H1 (cell line): ENCODE measurements at regions not wholly inside any gene's neighbourhood (a gene's known extent, or its start where the extent isn't known, plus 50 kb on each side); places are given as distances from the start of the nearest gene placed in this dataset.

Experiments
- CTCF ChIA-PET: fragments of 300-600 bp; sonication (Branson Sonifier 250); formaldehyde crosslinking; loops from one replicate; lab custom pipeline; 2021; ENCODE audit not compliant: partially characterized antibody; lab: Charles Lee
- POLR2A ChIA-PET: fragments of 300-600 bp; sonication (Branson Sonifier 250); formaldehyde crosslinking; loops from one replicate; lab custom pipeline; 2021; ENCODE audit warnings: inconsistent platforms; ENCODE audit not compliant: partially characterized antibody; lab: Charles Lee
- DNase-seq, 2 experiments: peaks; one replicate each; pipeline versions ENCODE4 v3.0.0 to v3.0.0-alpha.2; 2010 to 2022; ENCODE audit warnings: low spot score in 2 of 2, low read depth in 1 of 2, mixed read lengths in 1 of 2
- FAIRE-seq: peaks from 2 replicates; lab custom pipeline; 2011; peaks lifted over from hg19 to GRCh38; lab: Jason Lieb, UNC
- H2AFZ ChIP-seq: 2 replicates; pipeline ENCODE4 v1.8.1; 2012; ENCODE audit warnings: low read length, inconsistent platforms
- H2AK5ac ChIP-seq: 2 replicates; pipeline ENCODE4 v1.6.1; 2013; ENCODE audit warnings: low read depth, low read length
- H2BK120ac ChIP-seq: replicated peaks from 2 replicates; pipeline ENCODE3; 2013; ENCODE audit warnings: low read depth, low read length, inconsistent platforms
- H2BK12ac ChIP-seq: 2 replicates; pipeline ENCODE4 v1.6.1; 2013; ENCODE audit warnings: low read depth, low read length
- H2BK15ac ChIP-seq: 2 replicates; pipeline ENCODE4 v1.6.1; 2013; ENCODE audit warnings: low read length
- H2BK20ac ChIP-seq: 2 replicates; pipeline ENCODE4 v1.6.1; 2013; ENCODE audit warnings: low read length
- H2BK5ac ChIP-seq: 2 replicates; pipeline ENCODE4 v1.6.1; 2013; ENCODE audit warnings: low read depth, low read length
- H3K14ac ChIP-seq: 2 replicates; pipeline ENCODE4 v1.6.1; 2013; ENCODE audit warnings: inconsistent platforms; ENCODE audit not compliant: insufficient read length
- H3K18ac ChIP-seq: 2 replicates; pipeline ENCODE4 v1.6.1; 2013; ENCODE audit warnings: low read length; ENCODE audit errors: extremely low read depth
- H3K23ac ChIP-seq: 2 replicates; pipeline ENCODE4 v1.6.1; 2013; ENCODE audit warnings: inconsistent platforms; ENCODE audit not compliant: insufficient read length
- H3K23me2 ChIP-seq: 2 replicates; pipeline ENCODE4 v1.6.1; 2013; ENCODE audit warnings: low read depth, low read length
- H3K27ac ChIP-seq: 2 replicates; pipeline ENCODE4 v1.6.1; 2011; ENCODE audit warnings: low read depth, low read length, inconsistent platforms
- H3K27me3 ChIP-seq, 4 experiments: replicated peaks in 1 of 4; 1 replicate in 1 of 4; 2 replicates in 3 of 4; pipeline versions ENCODE4 v1.6.1 to v1.8.1; 2011 to 2013; ENCODE audit warnings: low read length in 3 of 4, mild to moderate bottlenecking in 3 of 4, inconsistent platforms in 2 of 4, mixed read lengths in 2 of 4, moderate library complexity in 1 of 4; ENCODE audit not compliant: control insufficient read depth in 3 of 4, insufficient read depth in 3 of 4; ENCODE audit errors: extremely low read depth in 1 of 4
- H3K36me3 ChIP-seq, 4 experiments: 2 replicates each; pipeline versions ENCODE4 v1.6.1 to v1.8.1; 2011 to 2013; ENCODE audit warnings: mild to moderate bottlenecking in 4 of 4, low read length in 3 of 4, moderate library complexity in 2 of 4, control low read depth in 1 of 4, inconsistent platforms in 1 of 4; ENCODE audit not compliant: insufficient read depth in 4 of 4, control insufficient read depth in 2 of 4
- H3K4ac ChIP-seq: replicated peaks from 2 replicates; pipeline ENCODE3; 2013; ENCODE audit warnings: low read length, low read depth, mixed read lengths, inconsistent platforms; ENCODE audit not compliant: insufficient read length
- H3K4me1 ChIP-seq, 4 experiments: replicated peaks in 1 of 4; 1 replicate in 1 of 4; 2 replicates in 3 of 4; pipeline versions ENCODE4 v1.6.1 to v1.8.1; 2011 to 2013; ENCODE audit warnings: low read length in 3 of 4, inconsistent platforms in 2 of 4, mixed read lengths in 1 of 4; ENCODE audit not compliant: insufficient read depth in 4 of 4, control insufficient read depth in 3 of 4
- H3K4me2 ChIP-seq, 2 experiments: 2 replicates each; pipeline versions ENCODE4 v1.6.1 to v1.8.1; 2011 to 2013; ENCODE audit warnings: low read depth in 2 of 2, low read length in 2 of 2, control low read depth in 1 of 2, inconsistent platforms in 1 of 2, mild to moderate bottlenecking in 1 of 2; ENCODE audit not compliant: insufficient read depth in 1 of 2
- H3K4me3 ChIP-seq, 4 experiments: fragments of 200-600, 300-600 bp in 1 of 4; sonication (generic), shearing (Covaris generic), sonication (Bioruptor Twin) in 1 of 4; 2 replicates each; pipeline versions ENCODE4 v1.5.1 to v1.8.1; 2011 to 2016; ENCODE audit warnings: low read length in 4 of 4, low read depth in 3 of 4, control low read depth in 2 of 4, inconsistent platforms in 2 of 4, mild to moderate bottlenecking in 2 of 4, mixed read lengths in 1 of 4, moderate library complexity in 1 of 4; ENCODE audit not compliant: insufficient read depth in 2 of 4; ENCODE audit errors: extremely low read depth in 1 of 4
- H3K56ac ChIP-seq: replicated peaks from 2 replicates; pipeline ENCODE3; 2013; ENCODE audit warnings: low read depth, mild to moderate bottlenecking, mixed read lengths, low read length, inconsistent platforms; ENCODE audit not compliant: insufficient read length
- H3K79me1 ChIP-seq: 2 replicates; pipeline ENCODE4 v1.6.1; 2013; ENCODE audit warnings: low read depth, low read length, control low read depth
- H3K79me2 ChIP-seq, 2 experiments: 2 replicates each; pipeline versions ENCODE4 v1.6.1 to v1.8.1; 2012 to 2013; ENCODE audit warnings: low read length in 2 of 2, mild to moderate bottlenecking in 2 of 2, inconsistent platforms in 1 of 2; ENCODE audit not compliant: insufficient read depth in 2 of 2, control insufficient read depth in 1 of 2
- H3K9ac ChIP-seq, 4 experiments: replicated peaks in 1 of 4; 1 replicate in 1 of 4; 2 replicates in 3 of 4; pipeline versions ENCODE4 v1.6.1 to v1.8.1; 2011 to 2013; ENCODE audit warnings: low read depth in 3 of 4, low read length in 3 of 4, control low read depth in 2 of 4, mild to moderate bottlenecking in 2 of 4, moderate library complexity in 2 of 4, inconsistent platforms in 1 of 4; ENCODE audit errors: extremely low read depth in 1 of 4
- H3K9me3 ChIP-seq, 2 experiments: 2 replicates each; pipeline versions ENCODE4 v1.6.1 to v1.8.1; 2012 to 2013; ENCODE audit warnings: mild to moderate bottlenecking in 2 of 2, moderate library complexity in 2 of 2, control low read depth in 1 of 2, inconsistent platforms in 1 of 2, low read depth in 1 of 2, low read length in 1 of 2, mixed read lengths in 1 of 2; ENCODE audit not compliant: insufficient read depth in 2 of 2
- H4K20me1 ChIP-seq, 2 experiments: replicated peaks in 1 of 2; 2 replicates each; pipeline versions ENCODE3 to v1.8.1; 2011 to 2013; ENCODE audit warnings: inconsistent platforms in 2 of 2, low read length in 2 of 2, mild to moderate bottlenecking in 1 of 2; ENCODE audit not compliant: insufficient read depth in 2 of 2, control insufficient read depth in 1 of 2
- H4K5ac ChIP-seq: 2 replicates; pipeline ENCODE4 v1.6.1; 2013; ENCODE audit warnings: low read length, low read depth, mixed read lengths, inconsistent platforms; ENCODE audit not compliant: insufficient read length
- H4K8ac ChIP-seq: 2 replicates; pipeline ENCODE4 v1.8.0; 2013; ENCODE audit warnings: mild to moderate bottlenecking, moderate library complexity, low read length, inconsistent platforms; ENCODE audit not compliant: insufficient read depth; ENCODE audit errors: extremely low read depth
- H4K91ac ChIP-seq: replicated peaks from 2 replicates; pipeline ENCODE3; 2013; ENCODE audit warnings: low read length, mixed read lengths, inconsistent platforms; ENCODE audit not compliant: insufficient read length
- ATF3 ChIP-seq: IDR thresholded peaks from 2 replicates; pipeline ENCODE4 v1.6.1; 2011; ENCODE audit warnings: low read depth, mild to moderate bottlenecking, low read length; ENCODE audit not compliant: insufficient read depth
- CEBPB ChIP-seq: IDR thresholded peaks from 2 replicates; pipeline ENCODE4 v1.6.1; 2012; ENCODE audit warnings: low read depth, low read length
- CHD1 ChIP-seq: IDR thresholded peaks from 2 replicates; pipeline ENCODE4 v1.6.1; 2012; ENCODE audit warnings: low read depth, low read length, improper control_type of control experiment
- EGR1 ChIP-seq: IDR thresholded peaks from 2 replicates; pipeline ENCODE4 v1.6.1; 2011; ENCODE audit warnings: low read depth, low read length, borderline replicate concordance
- POLR2A ChIP-seq, 2 experiments: IDR thresholded peaks; 1 replicate in 1 of 2; 2 replicates in 1 of 2; pipeline ENCODE4 v1.6.1; 2011; ENCODE audit warnings: low read depth in 2 of 2, low read length in 2 of 2, mild to moderate bottlenecking in 2 of 2; ENCODE audit errors: control extremely low read depth in 1 of 2
- SIRT6 ChIP-seq: IDR thresholded peaks from one replicate; pipeline ENCODE4 v1.7.1; 2012; ENCODE audit warnings: low read length, inconsistent platforms
- TBP ChIP-seq: IDR thresholded peaks from 2 replicates; pipeline ENCODE4 v1.6.1; 2011; ENCODE audit warnings: low read depth, low read length, improper control_type of control experiment
- TEAD4 ChIP-seq: IDR thresholded peaks from 2 replicates; pipeline ENCODE4 v1.6.1; 2012; ENCODE audit warnings: low read depth, low read length, inconsistent platforms, mixed read lengths
- YY1 ChIP-seq: IDR thresholded peaks from 2 replicates; pipeline ENCODE4 v1.6.1; 2011; ENCODE audit warnings: low read depth, mild to moderate bottlenecking, low read length
- WGBS, 2 experiments: shearing (Covaris generic) in 1 of 2; methylation state at CpG; one replicate each; pipeline versions ENCODE4 v1.1.6 to v1.1.7; 2013 to 2015; ENCODE audit warnings: low lambda C conversion rate in 2 of 2, mixed read lengths in 2 of 2, inconsistent platforms in 1 of 2, low coverage in 1 of 2, missing lambda C conversion rate in 1 of 2; ENCODE audit not compliant: insufficient replicate concordance in 2 of 2, insufficient coverage in 1 of 2, insufficient read length in 1 of 2; ENCODE audit errors: extremely low coverage in 1 of 2, missing lambda C conversion rate in 1 of 2; 5-methylcytosine and 5-hydroxymethylcytosine counted together
- TF ChIP-seq, protein P1 (sequence below): IDR thresholded peaks from 2 replicates; pipeline ENCODE4 v1.6.1; 2012; ENCODE audit warnings: inconsistent platforms

- Histone ChIP-seq H2BK5ac (no peak overlapping the region), H2AK5ac (no peak overlapping the region), H3K4me2 (no peak overlapping the region), H2BK12ac (no peak overlapping the region), H3K23ac (no peak overlapping the region), H3K4me3 (no peak overlapping the region), H2BK120ac (no peak overlapping the region), H2BK20ac (no peak overlapping the region), H3K18ac (no peak overlapping the region), H3K27me3 (no peaks in the 10 kb centered on the region), H3K79me2 (no peaks in the 10 kb centered on the region), H4K8ac (no peak overlapping the region), H3K14ac (no peak overlapping the region), H3K9ac (no peak overlapping the region), H2AFZ (no peak overlapping the region), H3K27ac (no peak overlapping the region), H3K56ac (no peak overlapping the region), H3K79me1 (no peaks in the 10 kb centered on the region), H3K9me3 (no peaks in the 10 kb centered on the region), H3K4me1 (peaks cover 0 to 11% (median 2%) of the 10 kb centered on the region in 4 experiments; a peak in 2 of 7 replicates), H4K5ac (no peak overlapping the region), H3K23me2 (no peaks in the 10 kb centered on the region), H2BK15ac (no peak overlapping the region), H4K20me1 (no peaks in the 10 kb centered on the region), H4K91ac (no peak overlapping the region), H3K36me3 (no peaks in the 10 kb centered on the region), H3K4ac (no peak overlapping the region)
- WGBS, 2 experiments: 93% methylated on average over 2 of the region's 2 CpGs; no CpG with 5 or more reads in 1 of the 2 experiments
- POLR2A ChIA-PET: no interaction called here
- CTCF ChIA-PET: no interaction called here
- FAIRE-seq: no peak
- DNase-seq: no peak
- TF ChIP-seq EGR1 (no peak), POLR2A (IDR thresholded peaks at IDR 0.05; ENCODE audit: control extremely low read depth in 1 of 2, low read depth in 2 of 2, low read length in 2 of 2) (no peak), ATF3 (no peak), YY1 (no peak), TBP (no peak), SIRT6 (no peak), TEAD4 (no peak), CHD1 (no peak), CEBPB (no peak)
- TF ChIP-seq, protein P1, sequence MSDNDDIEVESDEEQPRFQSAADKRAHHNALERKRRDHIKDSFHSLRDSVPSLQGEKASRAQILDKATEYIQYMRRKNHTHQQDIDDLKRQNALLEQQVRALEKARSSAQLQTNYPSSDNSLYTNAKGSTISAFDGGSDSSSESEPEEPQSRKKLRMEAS: no peak
Measured at GRCh38 chr5:143877196-143877595, 65.2 kb downstream of the HMHB1 start.
